H9 (cell line): ENCODE measurements at regions not wholly inside any gene's neighbourhood (a gene's known extent, or its start where the extent isn't known, plus 50 kb on each side); places are given as distances from the start of the nearest gene placed in this dataset.

ENCODE experiments used
- DNase-seq: peaks from one replicate; pipeline ENCODE4 v3.0.0-alpha.2; 2017
- H2AFZ ChIP-seq: one replicate; pipeline ENCODE4 v1.6.1; 2013; ENCODE audit warnings: mild to moderate bottlenecking, low read length, control low read depth, moderate library complexity
- H2AK5ac ChIP-seq: 2 replicates; pipeline ENCODE4 v1.6.1; 2013; ENCODE audit warnings: low read length, control low read depth, mixed read lengths; ENCODE audit not compliant: insufficient read length
- H2BK120ac ChIP-seq: one replicate; pipeline ENCODE4 v1.6.1; 2013; ENCODE audit warnings: low read depth, mild to moderate bottlenecking, low read length, control low read depth, inconsistent platforms; ENCODE audit not compliant: poor library complexity, severe bottlenecking
- H2BK12ac ChIP-seq: 2 replicates; pipeline ENCODE4 v1.6.1; 2013; ENCODE audit warnings: low read length, control low read depth, mixed read lengths, low read depth; ENCODE audit not compliant: insufficient read length
- H2BK15ac ChIP-seq: 2 replicates; pipeline ENCODE4 v1.6.1; 2013; ENCODE audit warnings: low read depth, low read length, control low read depth
- H2BK20ac ChIP-seq: one replicate; pipeline ENCODE4 v1.6.1; 2013; ENCODE audit warnings: low read depth, mild to moderate bottlenecking, low read length, control low read depth, inconsistent platforms; ENCODE audit not compliant: poor library complexity, severe bottlenecking
- H2BK5ac ChIP-seq: 2 replicates; pipeline ENCODE4 v1.6.1; 2013; ENCODE audit warnings: low read length, control low read depth, mixed read lengths; ENCODE audit not compliant: insufficient read length
- H3K14ac ChIP-seq: 2 replicates; pipeline ENCODE4 v1.6.1; 2013; ENCODE audit warnings: low read length, control low read depth; ENCODE audit not compliant: insufficient read depth
- H3K18ac ChIP-seq: 2 replicates; pipeline ENCODE4 v1.6.1; 2013; ENCODE audit warnings: low read depth, mild to moderate bottlenecking, mixed read lengths, low read length, control low read depth; ENCODE audit not compliant: insufficient read length
- H3K23ac ChIP-seq: 2 replicates; pipeline ENCODE4 v1.6.1; 2013; ENCODE audit warnings: low read length, control low read depth, mixed read lengths, low read depth; ENCODE audit not compliant: insufficient read length
- H3K23me2 ChIP-seq: 2 replicates; pipeline ENCODE4 v1.6.1; 2013; ENCODE audit warnings: low read depth, mild to moderate bottlenecking, mixed read lengths, low read length, control low read depth; ENCODE audit not compliant: insufficient read length, poor library complexity, severe bottlenecking
- H3K27ac ChIP-seq: 2 replicates; pipeline ENCODE4 v1.5.1; 2013; ENCODE audit warnings: low read length, control low read depth, mixed read lengths, low read depth; ENCODE audit not compliant: insufficient read length
- H3K27me3 ChIP-seq: 2 replicates; pipeline ENCODE4 v1.6.1; 2013; ENCODE audit warnings: low read length, control low read depth, inconsistent platforms; ENCODE audit not compliant: insufficient read depth
- H3K4ac ChIP-seq: 2 replicates; pipeline ENCODE4 v1.6.1; 2013; ENCODE audit warnings: low read depth, mild to moderate bottlenecking, control low read depth, inconsistent platforms, low read length, moderate library complexity
- H3K4me1 ChIP-seq: 2 replicates; pipeline ENCODE4 v1.6.1; 2013; ENCODE audit warnings: low read length, control low read depth, inconsistent platforms; ENCODE audit not compliant: insufficient read depth
- H3K4me2 ChIP-seq: 2 replicates; pipeline ENCODE4 v1.6.1; 2013; ENCODE audit warnings: low read length, control low read depth, mixed read lengths; ENCODE audit not compliant: insufficient read length, insufficient read depth
- H3K56ac ChIP-seq: 2 replicates; pipeline ENCODE4 v1.6.1; 2013; ENCODE audit warnings: low read depth, mild to moderate bottlenecking, mixed read lengths, low read length, control low read depth; ENCODE audit not compliant: insufficient read length
- H3K79me1 ChIP-seq: 2 replicates; pipeline ENCODE4 v1.6.1; 2013; ENCODE audit warnings: low read depth, mild to moderate bottlenecking, moderate library complexity, low read length, control low read depth, inconsistent platforms; ENCODE audit not compliant: insufficient read depth, poor library complexity, severe bottlenecking
- H3K79me2 ChIP-seq: 2 replicates; pipeline ENCODE4 v1.6.1; 2013; ENCODE audit warnings: low read length, control low read depth, inconsistent platforms; ENCODE audit not compliant: insufficient read depth
- H3K9ac ChIP-seq: 2 replicates; pipeline ENCODE4 v1.6.1; 2013; ENCODE audit warnings: low read length, control low read depth, mixed read lengths; ENCODE audit not compliant: insufficient read length; ENCODE audit errors: extremely low read depth
- H3K9me3 ChIP-seq: one replicate; pipeline ENCODE4 v1.6.1; 2013; ENCODE audit warnings: low read depth, low read length, inconsistent platforms; ENCODE audit not compliant: control insufficient read depth
- H3T11ph ChIP-seq: one replicate; pipeline ENCODE4 v1.6.1; 2013; ENCODE audit warnings: mild to moderate bottlenecking, low read length, control low read depth, inconsistent platforms
- H4K20me1 ChIP-seq: one replicate; pipeline ENCODE4 v1.6.1; 2013; ENCODE audit not compliant: control insufficient read depth, insufficient read length, insufficient read depth
- H4K5ac ChIP-seq: 2 replicates; pipeline ENCODE4 v1.6.1; 2013; ENCODE audit warnings: low read depth, mild to moderate bottlenecking, mixed read lengths, low read length, control low read depth; ENCODE audit not compliant: insufficient read length
- H4K8ac ChIP-seq: replicated peaks from 2 replicates; pipeline ENCODE4 v1.6.1; 2013; ENCODE audit warnings: low read length, control low read depth, mixed read lengths, low read depth; ENCODE audit not compliant: insufficient read length
- H4K91ac ChIP-seq: 2 replicates; pipeline ENCODE4 v1.6.1; 2013; ENCODE audit warnings: low read depth, mild to moderate bottlenecking, moderate library complexity, mixed read lengths, low read length, control low read depth; ENCODE audit not compliant: insufficient read length
- H3K27ac Mint-ChIP-seq, 3 experiments: 2 replicates in 2 of 3; 3 replicates in 1 of 3; pipeline ENCODE4 v1.8.0; 2020 to 2021; ENCODE audit warnings: mixed read lengths in 3 of 3, mild to moderate bottlenecking in 1 of 3, moderate library complexity in 1 of 3
- H3K27me3 Mint-ChIP-seq: 2 replicates; pipeline ENCODE4 v1.8.0; 2021; ENCODE audit warnings: low read depth, mild to moderate bottlenecking, moderate library complexity, mixed read lengths
- H3K36me3 Mint-ChIP-seq, 3 experiments: 2 replicates in 2 of 3; 3 replicates in 1 of 3; pipeline ENCODE4 v1.8.0; 2020 to 2021; ENCODE audit warnings: low read depth in 3 of 3, mixed read lengths in 3 of 3; ENCODE audit not compliant: insufficient read depth in 1 of 3
- H3K4me1 Mint-ChIP-seq, 2 experiments: 2 replicates each; pipeline ENCODE4 v1.8.0; 2020; ENCODE audit warnings: mixed read lengths in 2 of 2
- H3K4me3 Mint-ChIP-seq, 2 experiments: 2 replicates in 1 of 2; 3 replicates in 1 of 2; pipeline ENCODE4 v1.8.0; 2020 to 2021; ENCODE audit warnings: mild to moderate bottlenecking in 2 of 2, mixed read lengths in 2 of 2, moderate library complexity in 1 of 2
- H3K9me3 Mint-ChIP-seq, 2 experiments: 2 replicates in 1 of 2; 3 replicates in 1 of 2; pipeline ENCODE4 v1.8.0; 2020; ENCODE audit warnings: mild to moderate bottlenecking in 2 of 2, mixed read lengths in 2 of 2, moderate library complexity in 1 of 2
- CTCF ChIP-seq: fragments of 200-600 bp; sonication (generic); conservative IDR thresholded peaks from 3 replicates; pipeline ENCODE4 v1.8.0; 2021; ENCODE audit warnings: antibody characterized with exemption, mild to moderate bottlenecking
- WGBS: extraction: QIAGEN DNeasy Blood & Tissue Kit; methylation state at CpG from one replicate; pipeline ENCODE4 v1.1.7; 2013; ENCODE audit warnings: missing lambda C conversion rate, low lambda C conversion rate, mixed read lengths; ENCODE audit not compliant: insufficient read length; ENCODE audit errors: extremely low coverage; 5-methylcytosine and 5-hydroxymethylcytosine counted together

GRCh38 chr17:33950061-33950460 is 305.0 kb upstream of the CCL2 start:
- no peak overlapping the region for H3K4me2 ChIP-seq
- H3K79me1 ChIP-seq = no peaks in the 10 kb centered on the region
- Mint-ChIP-seq H3K27me3 (peaks cover 3% of the 10 kb centered on the region; the same call in 1 of the 2 replicates), H3K27ac (no peak overlapping the region), H3K4me3 (no peak overlapping the region), H3K36me3 (no peaks in the 10 kb centered on the region), H3K4me1 (no peaks in the 10 kb centered on the region), H3K9me3 (no peaks in the 10 kb centered on the region)
- H3K23ac ChIP-seq = no peak overlapping the region
- no peak overlapping the region for H2BK5ac ChIP-seq
- no peaks in the 10 kb centered on the region for H4K20me1 ChIP-seq
- no peak overlapping the region for H2BK12ac ChIP-seq
- no peak overlapping the region for H3K14ac ChIP-seq
- no peak overlapping the region for H3K18ac ChIP-seq
- H3K27ac ChIP-seq = no peak overlapping the region
- H3T11ph ChIP-seq = no peak overlapping the region
- no peak overlapping the region for H3K4ac ChIP-seq
- H3K27me3 ChIP-seq = no peaks in the 10 kb centered on the region
- H3K9ac ChIP-seq = no peak overlapping the region
- H4K5ac ChIP-seq = no peak overlapping the region
- TF ChIP-seq CTCF = no peak
- no peaks in the 10 kb centered on the region for H3K4me1 ChIP-seq
- DNase-seq = no peak
- no peaks in the 10 kb centered on the region for H3K9me3 ChIP-seq
- no CpG with 5 or more reads among the region's 6 CpGs for whole genome bisulfite sequencing
- no peaks in the 10 kb centered on the region for H3K23me2 ChIP-seq
- no peaks in the 10 kb centered on the region for H3K79me2 ChIP-seq
- H2BK20ac ChIP-seq = no peak overlapping the region
- no peak overlapping the region for H2AFZ ChIP-seq
- H2AK5ac ChIP-seq = no peak overlapping the region
- H4K8ac ChIP-seq = no peak overlapping the region
- no peak overlapping the region for H4K91ac ChIP-seq
- no peak overlapping the region for H2BK120ac ChIP-seq
- no peak overlapping the region for H3K56ac ChIP-seq
- no peak overlapping the region for H2BK15ac ChIP-seq
